ENCODE measurements at regions not wholly inside any gene's neighbourhood (a gene's known extent, or its start where the extent isn't known, plus 50 kb on each side); places are given as distances from the start of the nearest gene placed in this dataset.

- TF ChIP-seq IKZF1 (conservative IDR thresholded peaks at IDR 0.05) = no peak
- no peak for TF ChIP-seq MEF2B (IDR thresholded peaks at IDR 0.05; ENCODE audit: partially characterized antibody, poor library complexity, severe bottlenecking)
- TF ChIP-seq SIN3A (IDR thresholded peaks at IDR 0.05; ENCODE audit: low read depth, low read length) = no peak
- TF ChIP-seq, protein P1, sequence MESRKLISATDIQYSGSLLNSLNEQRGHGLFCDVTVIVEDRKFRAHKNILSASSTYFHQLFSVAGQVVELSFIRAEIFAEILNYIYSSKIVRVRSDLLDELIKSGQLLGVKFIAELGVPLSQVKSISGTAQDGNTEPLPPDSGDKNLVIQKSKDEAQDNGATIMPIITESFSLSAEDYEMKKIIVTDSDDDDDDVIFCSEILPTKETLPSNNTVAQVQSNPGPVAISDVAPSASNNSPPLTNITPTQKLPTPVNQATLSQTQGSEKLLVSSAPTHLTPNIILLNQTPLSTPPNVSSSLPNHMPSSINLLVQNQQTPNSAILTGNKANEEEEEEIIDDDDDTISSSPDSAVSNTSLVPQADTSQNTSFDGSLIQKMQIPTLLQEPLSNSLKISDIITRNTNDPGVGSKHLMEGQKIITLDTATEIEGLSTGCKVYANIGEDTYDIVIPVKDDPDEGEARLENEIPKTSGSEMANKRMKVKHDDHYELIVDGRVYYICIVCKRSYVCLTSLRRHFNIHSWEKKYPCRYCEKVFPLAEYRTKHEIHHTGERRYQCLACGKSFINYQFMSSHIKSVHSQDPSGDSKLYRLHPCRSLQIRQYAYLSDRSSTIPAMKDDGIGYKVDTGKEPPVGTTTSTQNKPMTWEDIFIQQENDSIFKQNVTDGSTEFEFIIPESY (IDR thresholded peaks at IDR 0.05) = no peak
- no peak for TF ChIP-seq ETV6 (conservative IDR thresholded peaks at IDR 0.05 in 1 of 2, IDR thresholded peaks at IDR 0.05 in 1 of 2; ENCODE audit: borderline replicate concordance in 1 of 2, low read depth in 1 of 2)
- TF ChIP-seq ZNF24 (IDR thresholded peaks at IDR 0.05) = no peak
- TF ChIP-seq RAD21 (IDR thresholded peaks at IDR 0.05; ENCODE audit: insufficient read depth, low read depth, low read length) = no peak
These were observed 250.2 kb upstream of the MEX3C start (continued) for GRCh38 chr18:51447351-51448342.

DNA sequence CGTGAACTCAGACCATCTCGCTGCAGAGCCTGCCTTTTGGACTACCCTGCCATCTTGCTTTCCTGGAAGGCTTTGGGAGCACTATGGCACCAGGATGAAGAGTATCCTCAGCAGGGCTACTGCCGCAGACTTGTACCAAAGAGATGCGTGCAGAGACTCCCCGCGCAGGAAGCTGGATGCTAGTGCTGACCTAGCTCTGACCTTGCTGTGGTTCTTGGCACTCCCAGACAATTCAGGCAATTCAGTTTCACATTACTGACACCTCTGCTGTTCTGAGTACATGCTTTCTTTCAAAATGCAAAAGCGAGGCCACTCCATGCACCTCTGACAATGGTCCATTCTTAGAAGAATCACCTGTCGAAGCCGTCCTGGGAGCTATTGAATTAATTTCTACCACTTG lies 251.5 kb upstream of the MEX3C start:
- intact Hi-C loops (cut with micrococcal nuclease; ENCODE audit: unreplicated experiment) = no loop called here
- no TSS peak for BruUV-seq (replicated peaks)
- no peak for ATAC-seq
- in situ Hi-C loops (cut with MboI) = no loop called here
- Histone ChIP-seq H3K36me3 (ENCODE audit: control insufficient read depth in 2 of 2, insufficient read depth in 2 of 2, low read length in 1 of 2) (no peaks in the 10 kb centered on the region), H3K27me3 (replicated peaks in 1 of 2; ENCODE audit: control insufficient read depth in 2 of 2, insufficient read depth in 2 of 2, low read length in 1 of 2) (no peaks in the 10 kb centered on the region; a peak in 1 of 4 replicates), H3K79me2 (ENCODE audit: control insufficient read depth, insufficient read depth, low read length) (no peaks in the 10 kb centered on the region), H4K20me1 (ENCODE audit: control insufficient read depth, insufficient read depth) (no peaks in the 10 kb centered on the region), H2AFZ (ENCODE audit: control insufficient read depth, low read depth, low read length) (no peak overlapping the region), H3K9me3 (replicated peaks; ENCODE audit: control insufficient read depth, insufficient read depth, low read length) (no peaks in the 10 kb centered on the region), H3K4me2 (ENCODE audit: control insufficient read depth, insufficient read depth) (no peak overlapping the region), H3K27ac (ENCODE audit: control insufficient read depth, insufficient read depth) (no peak overlapping the region), H3K9ac (ENCODE audit: control insufficient read depth, insufficient read depth, low read length) (no peak overlapping the region), H3K4me3 (no peak overlapping the region), H3K4me1 (ENCODE audit: control insufficient read depth, insufficient read depth, low read length) (no peaks in the 10 kb centered on the region)
- ChIA-PET RAD21 (ENCODE audit: unreplicated experiment) (no interaction called here), POLR2A (no interaction called here), SMC1A (ENCODE audit: uncharacterized antibody, unreplicated experiment) (no interaction called here), CTCF (no interaction called here)
- TF ChIP-seq, protein P2, sequence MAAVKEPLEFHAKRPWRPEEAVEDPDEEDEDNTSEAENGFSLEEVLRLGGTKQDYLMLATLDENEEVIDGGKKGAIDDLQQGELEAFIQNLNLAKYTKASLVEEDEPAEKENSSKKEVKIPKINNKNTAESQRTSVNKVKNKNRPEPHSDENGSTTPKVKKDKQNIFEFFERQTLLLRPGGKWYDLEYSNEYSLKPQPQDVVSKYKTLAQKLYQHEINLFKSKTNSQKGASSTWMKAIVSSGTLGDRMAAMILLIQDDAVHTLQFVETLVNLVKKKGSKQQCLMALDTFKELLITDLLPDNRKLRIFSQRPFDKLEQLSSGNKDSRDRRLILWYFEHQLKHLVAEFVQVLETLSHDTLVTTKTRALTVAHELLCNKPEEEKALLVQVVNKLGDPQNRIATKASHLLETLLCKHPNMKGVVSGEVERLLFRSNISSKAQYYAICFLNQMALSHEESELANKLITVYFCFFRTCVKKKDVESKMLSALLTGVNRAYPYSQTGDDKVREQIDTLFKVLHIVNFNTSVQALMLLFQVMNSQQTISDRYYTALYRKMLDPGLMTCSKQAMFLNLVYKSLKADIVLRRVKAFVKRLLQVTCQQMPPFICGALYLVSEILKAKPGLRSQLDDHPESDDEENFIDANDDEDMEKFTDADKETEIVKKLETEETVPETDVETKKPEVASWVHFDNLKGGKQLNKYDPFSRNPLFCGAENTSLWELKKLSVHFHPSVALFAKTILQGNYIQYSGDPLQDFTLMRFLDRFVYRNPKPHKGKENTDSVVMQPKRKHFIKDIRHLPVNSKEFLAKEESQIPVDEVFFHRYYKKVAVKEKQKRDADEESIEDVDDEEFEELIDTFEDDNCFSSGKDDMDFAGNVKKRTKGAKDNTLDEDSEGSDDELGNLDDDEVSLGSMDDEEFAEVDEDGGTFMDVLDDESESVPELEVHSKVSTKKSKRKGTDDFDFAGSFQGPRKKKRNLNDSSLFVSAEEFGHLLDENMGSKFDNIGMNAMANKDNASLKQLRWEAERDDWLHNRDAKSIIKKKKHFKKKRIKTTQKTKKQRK (IDR thresholded peaks at IDR 0.05; ENCODE audit: low read depth, low read length) = no peak
- TF ChIP-seq ZNF274 (IDR thresholded peaks at IDR 0.05; ENCODE audit: insufficient read depth, insufficient read length) (no peak), CBX5 (IDR thresholded peaks at IDR 0.05; ENCODE audit: low read depth) (no peak)
- DNase-seq (ENCODE audit: low read depth, low spot score) = no peak
- FAIRE-seq = no peak
- WGBS (ENCODE audit: insufficient coverage, insufficient replicate concordance, low lambda C conversion rate, missing lambda C conversion rate) = 63% methylated on average over 9 of the region's 9 CpGs

Data from GM12878 (cell line).